HCT116 (cell line): ENCODE measurements at regions not wholly inside any gene's neighbourhood (a gene's known extent, or its start where the extent isn't known, plus 50 kb on each side); places are given as distances from the start of the nearest gene placed in this dataset.

ENCODE experiments used
- ATAC-seq: fragments of 200-7000 bp; cut with Tn5 transposase; 2 replicates; pipeline ENCODE4 v1.9.1; 2020; ENCODE audit warnings: mild to moderate bottlenecking, moderate library complexity
- BruUV-seq: library from RNA; stranded (reverse); fragments of 400-500 nt; replicated peaks from 2 replicates; lab custom pipeline; 2021; lab: Mats Ljungman, UMichigan
- CTCF ChIA-PET: fragments of 300-600 bp; sonication (Branson Sonifier 250); formaldehyde crosslinking; loops from one replicate; lab custom pipeline; 2021; ENCODE audit warnings: antibody characterized with exemption; lab: Charles Lee
- POLR2A ChIA-PET: fragments of 300-600, 350-600 bp; sonication (Branson Sonifier 250); formaldehyde crosslinking; loops from one replicate; lab custom pipeline; 2021; ENCODE audit warnings: antibody characterized with exemption; lab: Charles Lee
- RAD21 ChIA-PET, 2 experiments: fragments of 300-600 bp; sonication (Branson Sonifier 250); formaldehyde crosslinking; loops; one replicate each; lab custom pipeline; 2023; ENCODE audit warnings: low total read pairs in 2 of 2; ENCODE audit not compliant: uncharacterized antibody in 2 of 2, unreplicated experiment in 2 of 2, low non-redundant PET in 1 of 2; lab: Charles Lee
- DNase-seq: peaks from one replicate; pipeline ENCODE4 v3.0.0-alpha.2; 2010; ENCODE audit warnings: low read depth, low spot score
- H2AFZ ChIP-seq: fragments of 200-600 bp; shearing (Covaris generic), sonication (generic); 2 replicates; pipeline ENCODE4 v1.6.1; 2017; ENCODE audit warnings: low read depth, mixed run types, mixed read lengths, antibody characterized with exemption, low read length; ENCODE audit not compliant: poor library complexity, severe bottlenecking
- H3K27ac ChIP-seq: 2 replicates; pipeline ENCODE4 v1.5.1; 2012; ENCODE audit warnings: low read depth, low read length
- H3K27me3 ChIP-seq: fragments of 200-600 bp; sonication (generic); 2 replicates; pipeline ENCODE4 v1.6.1; 2016; ENCODE audit warnings: mixed run types, low read length, mixed read lengths; ENCODE audit not compliant: insufficient read depth
- H3K36me3 ChIP-seq, 2 experiments: fragments of 200-500 bp in 1 of 2; fragments of 200-600 bp in 1 of 2; sonication (Bioruptor generic) in 1 of 2; sonication (generic) in 1 of 2; 2 replicates each; pipeline versions ENCODE4 v1.5.1 to v1.6.1; 2014 to 2016; ENCODE audit warnings: low read length in 2 of 2, inconsistent platforms in 1 of 2, mixed read lengths in 1 of 2, mixed run types in 1 of 2; ENCODE audit not compliant: insufficient read depth in 2 of 2, control insufficient read depth in 1 of 2
- H3K4me1 ChIP-seq, 2 experiments: fragments of 200-600 bp in 1 of 2; sonication (generic) in 1 of 2; 2 replicates each; pipeline versions ENCODE4 v1.5.1 to v1.6.1; 2012 to 2017; ENCODE audit warnings: low read length in 2 of 2, inconsistent platforms in 1 of 2, mild to moderate bottlenecking in 1 of 2, mixed read lengths in 1 of 2, mixed run types in 1 of 2, moderate library complexity in 1 of 2; ENCODE audit not compliant: insufficient read depth in 2 of 2, control insufficient read depth in 1 of 2
- H3K4me2 ChIP-seq: fragments of 200-600 bp; sonication (generic); 2 replicates; pipeline ENCODE4 v1.6.1; 2017; ENCODE audit warnings: mixed run types, low read length, mixed read lengths
- H3K4me3 ChIP-seq, 2 experiments: fragments of 200-600 bp in 1 of 2; sonication (generic) in 1 of 2; replicated peaks in 1 of 2; 2 replicates each; pipeline ENCODE4 v1.5.1; 2011 to 2016; ENCODE audit warnings: low read length in 2 of 2, control low read depth in 1 of 2, low read depth in 1 of 2, mild to moderate bottlenecking in 1 of 2, mixed read lengths in 1 of 2, mixed run types in 1 of 2
- H3K79me2 ChIP-seq: fragments of 200-600 bp; sonication (generic); 2 replicates; pipeline ENCODE4 v1.6.1; 2017; ENCODE audit warnings: mild to moderate bottlenecking, mixed run types, low read length, moderate library complexity, mixed read lengths; ENCODE audit not compliant: insufficient read depth
- H3K9ac ChIP-seq: fragments of 200-600 bp; sonication (generic); 2 replicates; pipeline ENCODE4 v1.6.1; 2016; ENCODE audit warnings: low read length, mixed read lengths
- H3K9me2 ChIP-seq: fragments of 200-600 bp; sonication (generic), shearing (Covaris generic); 2 replicates; pipeline ENCODE4 v1.6.1; 2017; ENCODE audit warnings: mixed run types, mild to moderate bottlenecking, moderate library complexity; ENCODE audit not compliant: insufficient read depth
- H3K9me3 ChIP-seq, 2 experiments: fragments of 200-500 bp in 1 of 2; fragments of 200-600 bp in 1 of 2; sonication (Bioruptor generic) in 1 of 2; sonication (generic) in 1 of 2; 2 replicates each; pipeline ENCODE4 v1.6.1; 2014 to 2017; ENCODE audit warnings: low read length in 2 of 2, mixed read lengths in 2 of 2, inconsistent platforms in 1 of 2, low read depth in 1 of 2, mild to moderate bottlenecking in 1 of 2, mixed run types in 1 of 2, moderate library complexity in 1 of 2; ENCODE audit not compliant: control insufficient read depth in 1 of 2, insufficient read depth in 1 of 2
- H4K20me1 ChIP-seq: fragments of 200-600 bp; sonication (generic), shearing (Covaris generic); 2 replicates; pipeline ENCODE4 v1.6.1; 2017; ENCODE audit warnings: mixed run types, mild to moderate bottlenecking, moderate library complexity; ENCODE audit not compliant: insufficient read depth
- EZH2 ChIP-seq: fragments of 200-600 bp; sonication (generic); IDR thresholded peaks from 2 replicates; pipeline ENCODE4 v1.6.1; 2017; ENCODE audit warnings: antibody characterized with exemption, mixed run types
- EZH2phosphoT487 ChIP-seq: fragments of 200-600 bp; IDR thresholded peaks from 2 replicates; pipeline ENCODE4 v1.6.1; 2018; ENCODE audit warnings: antibody characterized with exemption, borderline replicate concordance
- FOSL1 ChIP-seq: IDR thresholded peaks from 2 replicates; pipeline ENCODE4 v1.6.1; 2012; ENCODE audit warnings: low read depth
- POLR2AphosphoS5 ChIP-seq: IDR thresholded peaks from 2 replicates; pipeline ENCODE4 v1.6.1; 2011; ENCODE audit warnings: mild to moderate bottlenecking, low read depth, low read length, moderate library complexity
- ZNF274 ChIP-seq: fragments of 200-500 bp; sonication (Bioruptor generic); IDR thresholded peaks from 2 replicates; pipeline ENCODE4 v1.6.1; 2014; ENCODE audit warnings: mild to moderate bottlenecking, low read depth, low read length, inconsistent platforms
- intact Hi-C: fragments of 100-400 bp; cut with micrococcal nuclease; formaldehyde crosslinking; loops from 2 replicates; pipeline ENCODE4 v1.10.0; 2022
- TF ChIP-seq, protein P1 (sequence below): IDR thresholded peaks from 2 replicates; pipeline ENCODE4 v1.6.1; 2012
- TF ChIP-seq, protein P2 (sequence below): IDR thresholded peaks from 2 replicates; pipeline ENCODE4 v1.6.1; 2012; ENCODE audit warnings: low read depth
- TF ChIP-seq, protein P3 (sequence below), 3 experiments: fragments of 200-600 bp in 1 of 3; sonication (generic) in 1 of 3; IDR thresholded peaks in 2 of 3; conservative IDR thresholded peaks in 1 of 3; 2 replicates each; pipeline ENCODE4 v1.5.1; 2012 to 2017; ENCODE audit warnings: low read depth in 2 of 3, low read length in 2 of 3, antibody characterized with exemption in 1 of 3, borderline replicate concordance in 1 of 3, control low read depth in 1 of 3, mild to moderate bottlenecking in 1 of 3, mixed read lengths in 1 of 3, mixed run types in 1 of 3, moderate library complexity in 1 of 3; ENCODE audit not compliant: insufficient read depth in 1 of 3

GRCh38 chr3:83033133-83033532 is 1271.7 kb upstream of the GBE1 start:
- Histone ChIP-seq H3K4me2 (no peak overlapping the region), H2AFZ (no peak overlapping the region), H3K9me2 (no peaks in the 10 kb centered on the region), H3K36me3 (no peaks in the 10 kb centered on the region), H4K20me1 (no peaks in the 10 kb centered on the region), H3K9me3 (peaks cover 4 to 14% of the 10 kb centered on the region in 2 experiments; a peak in 3 of 4 replicates), H3K4me3 (no peak overlapping the region), H3K9ac (no peak overlapping the region), H3K27me3 (no peaks in the 10 kb centered on the region), H3K4me1 (no peaks in the 10 kb centered on the region), H3K27ac (no peak overlapping the region), H3K79me2 (no peaks in the 10 kb centered on the region)
- DNase-seq (no peak), ATAC-seq (no peak)
- BruUV-seq, result no TSS peak
- RAD21 ChIA-PET, result no interaction called here
- intact Hi-C loops, result no loop called here
- CTCF ChIA-PET, result no interaction called here
- POLR2A ChIA-PET, result no interaction called here
- TF ChIP-seq EZH2phosphoT487, result no peak

GRCh38 chr3:83023086-83023485 is 1261.6 kb upstream of the GBE1 start:
- no peak overlapping the region for H3K4me3 ChIP-seq
- H3K9me2 ChIP-seq, result no peaks in the 10 kb centered on the region
- no peak overlapping the region for H3K4me2 ChIP-seq
- no peak for TF ChIP-seq EZH2phosphoT487
- TF ChIP-seq POLR2AphosphoS5, result no peak
- TF ChIP-seq, protein P1, sequence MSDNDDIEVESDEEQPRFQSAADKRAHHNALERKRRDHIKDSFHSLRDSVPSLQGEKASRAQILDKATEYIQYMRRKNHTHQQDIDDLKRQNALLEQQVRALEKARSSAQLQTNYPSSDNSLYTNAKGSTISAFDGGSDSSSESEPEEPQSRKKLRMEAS, result no peak
- TF ChIP-seq EZH2, result no peak
- TF ChIP-seq, protein P2, sequence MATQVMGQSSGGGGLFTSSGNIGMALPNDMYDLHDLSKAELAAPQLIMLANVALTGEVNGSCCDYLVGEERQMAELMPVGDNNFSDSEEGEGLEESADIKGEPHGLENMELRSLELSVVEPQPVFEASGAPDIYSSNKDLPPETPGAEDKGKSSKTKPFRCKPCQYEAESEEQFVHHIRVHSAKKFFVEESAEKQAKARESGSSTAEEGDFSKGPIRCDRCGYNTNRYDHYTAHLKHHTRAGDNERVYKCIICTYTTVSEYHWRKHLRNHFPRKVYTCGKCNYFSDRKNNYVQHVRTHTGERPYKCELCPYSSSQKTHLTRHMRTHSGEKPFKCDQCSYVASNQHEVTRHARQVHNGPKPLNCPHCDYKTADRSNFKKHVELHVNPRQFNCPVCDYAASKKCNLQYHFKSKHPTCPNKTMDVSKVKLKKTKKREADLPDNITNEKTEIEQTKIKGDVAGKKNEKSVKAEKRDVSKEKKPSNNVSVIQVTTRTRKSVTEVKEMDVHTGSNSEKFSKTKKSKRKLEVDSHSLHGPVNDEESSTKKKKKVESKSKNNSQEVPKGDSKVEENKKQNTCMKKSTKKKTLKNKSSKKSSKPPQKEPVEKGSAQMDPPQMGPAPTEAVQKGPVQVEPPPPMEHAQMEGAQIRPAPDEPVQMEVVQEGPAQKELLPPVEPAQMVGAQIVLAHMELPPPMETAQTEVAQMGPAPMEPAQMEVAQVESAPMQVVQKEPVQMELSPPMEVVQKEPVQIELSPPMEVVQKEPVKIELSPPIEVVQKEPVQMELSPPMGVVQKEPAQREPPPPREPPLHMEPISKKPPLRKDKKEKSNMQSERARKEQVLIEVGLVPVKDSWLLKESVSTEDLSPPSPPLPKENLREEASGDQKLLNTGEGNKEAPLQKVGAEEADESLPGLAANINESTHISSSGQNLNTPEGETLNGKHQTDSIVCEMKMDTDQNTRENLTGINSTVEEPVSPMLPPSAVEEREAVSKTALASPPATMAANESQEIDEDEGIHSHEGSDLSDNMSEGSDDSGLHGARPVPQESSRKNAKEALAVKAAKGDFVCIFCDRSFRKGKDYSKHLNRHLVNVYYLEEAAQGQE, result no peak
- TF ChIP-seq, protein P3, sequence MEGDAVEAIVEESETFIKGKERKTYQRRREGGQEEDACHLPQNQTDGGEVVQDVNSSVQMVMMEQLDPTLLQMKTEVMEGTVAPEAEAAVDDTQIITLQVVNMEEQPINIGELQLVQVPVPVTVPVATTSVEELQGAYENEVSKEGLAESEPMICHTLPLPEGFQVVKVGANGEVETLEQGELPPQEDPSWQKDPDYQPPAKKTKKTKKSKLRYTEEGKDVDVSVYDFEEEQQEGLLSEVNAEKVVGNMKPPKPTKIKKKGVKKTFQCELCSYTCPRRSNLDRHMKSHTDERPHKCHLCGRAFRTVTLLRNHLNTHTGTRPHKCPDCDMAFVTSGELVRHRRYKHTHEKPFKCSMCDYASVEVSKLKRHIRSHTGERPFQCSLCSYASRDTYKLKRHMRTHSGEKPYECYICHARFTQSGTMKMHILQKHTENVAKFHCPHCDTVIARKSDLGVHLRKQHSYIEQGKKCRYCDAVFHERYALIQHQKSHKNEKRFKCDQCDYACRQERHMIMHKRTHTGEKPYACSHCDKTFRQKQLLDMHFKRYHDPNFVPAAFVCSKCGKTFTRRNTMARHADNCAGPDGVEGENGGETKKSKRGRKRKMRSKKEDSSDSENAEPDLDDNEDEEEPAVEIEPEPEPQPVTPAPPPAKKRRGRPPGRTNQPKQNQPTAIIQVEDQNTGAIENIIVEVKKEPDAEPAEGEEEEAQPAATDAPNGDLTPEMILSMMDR (IDR thresholded peaks at IDR 0.05 in 2 of 3, conservative IDR thresholded peaks at IDR 0.05 in 1 of 3; ENCODE audit: borderline replicate concordance in 1 of 3, insufficient read depth in 1 of 3, low read depth in 2 of 3, low read length in 2 of 3), result no peak
- no peak for TF ChIP-seq ZNF274
- TF ChIP-seq FOSL1, result no peak
- ATAC-seq, result no peak
- H2AFZ ChIP-seq, result no peak overlapping the region
- H3K9ac ChIP-seq, result no peak overlapping the region
- ChIA-PET CTCF (no interaction called here), RAD21 (no interaction called here), POLR2A (no interaction called here)
- BruUV-seq, result no TSS peak
- intact Hi-C loops, result no loop called here
- no peaks in the 10 kb centered on the region for H3K4me1 ChIP-seq
- no peaks in the 10 kb centered on the region for H3K27me3 ChIP-seq
- H3K9me3 ChIP-seq, result peaks cover 11 to 24% of the 10 kb centered on the region in 2 experiments; a peak in 3 of 4 replicates
- no peaks in the 10 kb centered on the region for H3K79me2 ChIP-seq
- no peaks in the 10 kb centered on the region for H4K20me1 ChIP-seq
- DNase-seq, result no peak
- H3K27ac ChIP-seq, result no peak overlapping the region
- no peaks in the 10 kb centered on the region; a peak in 1 of 4 replicates for H3K36me3 ChIP-seq
